Right renal cortex interstitium (tissue), 3 donors: ENCODE measurements at regions not wholly inside any gene's neighbourhood (a gene's known extent, or its start where the extent isn't known, plus 50 kb on each side); places are given as distances from the start of the nearest gene placed in this dataset.
A peak's percentile ranks its signal among the peaks of the same experiment; 100 is the strongest.
"Not testable (repeated sequence)": the region's sequence is repeated elsewhere in the genome, so short reads cannot be mapped to it uniquely, and the experiment has no call there.

Experiments used
- DNase-seq, 3 donors: peaks; one replicate each; pipeline ENCODE4 v3.0.0-alpha.2; 2013; ENCODE audit warnings: low read depth in 3 of 3, low spot score in 2 of 3

GRCh38 chr10:8173243-8173865, 118.9 kb downstream of the GATA3 start:
- no peak for DNase-seq

GRCh38 chr10:8173866-8174243, 119.4 kb downstream of the GATA3 start:
- DNase-seq, result no peak

- peak in 1 of 3 donors; percentile 26 for DNase-seq
These were observed 120.3 kb downstream of the GATA3 start for GRCh38 chr10:8174762-8175161.

- DNase-seq, result not testable (repeated sequence)
These were observed 123.0 kb downstream of the GATA3 start for GRCh38 chr10:8177526-8177925.

GRCh38 chr10:8179773-8180172, 125.3 kb downstream of the GATA3 start:
- DNase-seq, result not testable (repeated sequence)

- peak in 1 of 3 donors; percentile 7 for DNase-seq
These were observed 126.0 kb downstream of the GATA3 start for GRCh38 chr10:8180360-8181109.

- DNase-seq, result no peak
These were observed 127.1 kb downstream of the GATA3 start for GRCh38 chr10:8181496-8182157.

GRCh38 chr10:8182806-8183205, 128.3 kb downstream of the GATA3 start:
- no peak for DNase-seq

- no peak for DNase-seq
These were observed 128.8 kb downstream of the GATA3 start for GRCh38 chr10:8183241-8183704.

GRCh38 chr10:8187171-8187666, 132.7 kb downstream of the GATA3 start:
- no peak for DNase-seq

- no peak for DNase-seq
These were observed 135.0 kb downstream of the GATA3 start for GRCh38 chr10:8189458-8189857.

GRCh38 chr10:8192301-8192700, 137.8 kb downstream of the GATA3 start:
- DNase-seq, result no peak

- DNase-seq, result no peak
These were observed 139.1 kb downstream of the GATA3 start for GRCh38 chr10:8193546-8193945.

GRCh38 chr10:8194050-8194449, 139.6 kb downstream of the GATA3 start:
- DNase-seq, result no peak

- DNase-seq, result no peak
These were observed 152.4 kb downstream of the GATA3 start for GRCh38 chr10:8206882-8207281.

- no peak for DNase-seq
These were observed 157.1 kb downstream of the GATA3 start for GRCh38 chr10:8211631-8212030.

- DNase-seq, result no peak
These were observed 159.2 kb downstream of the GATA3 start for GRCh38 chr10:8213735-8214134.

- no peak for DNase-seq
These were observed 160.1 kb downstream of the GATA3 start for GRCh38 chr10:8214587-8214986.

- DNase-seq, result no peak
These were observed 162.4 kb downstream of the GATA3 start for GRCh38 chr10:8216893-8217292.

- DNase-seq, result no peak
These were observed 167.0 kb downstream of the GATA3 start for GRCh38 chr10:8221451-8221850.

- DNase-seq, result no peak
These were observed 170.1 kb downstream of the GATA3 start for GRCh38 chr10:8224591-8224990.

- DNase-seq, result no peak
These were observed 170.7 kb downstream of the GATA3 start for GRCh38 chr10:8225187-8225586.
